Progenitor cell of endocrine pancreas (in vitro differentiated cells): ENCODE measurements at regions not wholly inside any gene's neighbourhood (a gene's known extent, or its start where the extent isn't known, plus 50 kb on each side); places are given as distances from the start of the nearest gene placed in this dataset.
A peak's percentile ranks its signal among the peaks of the same experiment; 100 is the strongest.

Experiments
- DNase-seq: peaks from one replicate; pipeline ENCODE4 v3.0.0; 2021; ENCODE audit warnings: low spot score; ENCODE audit not compliant: unreplicated experiment
- H3K27ac Mint-ChIP-seq: 2 replicates; pipeline ENCODE4 v1.8.0; 2021; ENCODE audit warnings: mild to moderate bottlenecking, moderate library complexity, mixed read lengths
- H3K27me3 Mint-ChIP-seq: 2 replicates; pipeline ENCODE4 v1.8.0; 2021; ENCODE audit warnings: mixed read lengths
- H3K36me3 Mint-ChIP-seq: 2 replicates; pipeline ENCODE4 v1.8.0; 2022; ENCODE audit warnings: mixed read lengths; ENCODE audit not compliant: insufficient read depth
- H3K4me1 Mint-ChIP-seq: 2 replicates; pipeline ENCODE4 v1.8.0; 2021; ENCODE audit warnings: low read depth, mixed read lengths
- H3K4me3 Mint-ChIP-seq: 2 replicates; pipeline ENCODE4 v1.8.0; 2021; ENCODE audit warnings: low read depth, mild to moderate bottlenecking, moderate library complexity, mixed read lengths
- H3K9me3 Mint-ChIP-seq: 2 replicates; pipeline ENCODE4 v1.8.0; 2021; ENCODE audit warnings: low read depth, mixed read lengths
- CTCF ChIP-seq: fragments of 200-600 bp; sonication (generic); IDR thresholded peaks from one replicate; pipeline ENCODE4 v1.5.0; 2021; ENCODE audit warnings: antibody characterized with exemption, mild to moderate bottlenecking; ENCODE audit not compliant: unreplicated experiment

- no peak overlapping the region for H3K27ac Mint-ChIP-seq
- peaks cover 2% of the 10 kb centered on the region for H3K4me1 Mint-ChIP-seq
- H3K36me3 Mint-ChIP-seq, result no peaks in the 10 kb centered on the region
- no peak for DNase-seq
- H3K9me3 Mint-ChIP-seq, result peaks cover 6% of the 10 kb centered on the region
- H3K27me3 Mint-ChIP-seq, result no peaks in the 10 kb centered on the region
- TF ChIP-seq CTCF, result no peak
- no peak overlapping the region for H3K4me3 Mint-ChIP-seq
Measured at GRCh38 chr21:26743524-26743923, 101.7 kb downstream of the ADAMTS1 start.

DNA sequence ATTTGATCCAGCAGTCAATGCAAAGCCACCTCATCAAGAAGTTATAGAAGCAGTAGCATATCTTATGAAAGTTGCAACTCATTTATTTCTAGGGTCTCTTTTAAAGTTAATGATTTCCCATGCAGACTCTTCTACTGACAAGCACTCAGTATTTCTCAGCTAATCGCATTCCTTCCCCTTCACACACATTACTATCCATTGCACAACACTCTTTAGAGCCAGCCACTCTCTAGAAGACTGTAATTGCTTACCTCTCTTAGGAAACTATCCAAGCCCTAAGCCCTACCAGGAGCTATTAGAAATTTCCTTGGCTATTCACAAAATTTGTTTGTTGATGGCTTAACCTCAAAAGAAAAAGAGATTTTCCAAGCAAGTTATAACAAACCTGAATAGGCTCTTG lies 106.0 kb downstream of the ADAMTS1 start:
- no peak overlapping the region for H3K4me3 Mint-ChIP-seq
- H3K27me3 Mint-ChIP-seq, result peaks cover 3% of the 10 kb centered on the region
- no peak for TF ChIP-seq CTCF
- peaks cover 6% of the 10 kb centered on the region for H3K9me3 Mint-ChIP-seq
- no peak for DNase-seq
- peaks cover 2% of the 10 kb centered on the region for H3K4me1 Mint-ChIP-seq
- no peaks in the 10 kb centered on the region for H3K36me3 Mint-ChIP-seq
- no peak overlapping the region for H3K27ac Mint-ChIP-seq

- DNase-seq, result no peak
- H3K27ac Mint-ChIP-seq, result no peak overlapping the region
- no peak overlapping the region for H3K4me3 Mint-ChIP-seq
- H3K9me3 Mint-ChIP-seq, result peaks cover 6% of the 10 kb centered on the region
- H3K4me1 Mint-ChIP-seq, result peaks cover 4% of the 10 kb centered on the region
- no peaks in the 10 kb centered on the region for H3K36me3 Mint-ChIP-seq
- peaks cover 3% of the 10 kb centered on the region for H3K27me3 Mint-ChIP-seq
- no peak for TF ChIP-seq CTCF
Measured at GRCh38 chr21:26736449-26736848, 108.8 kb downstream of the ADAMTS1 start.

DNA sequence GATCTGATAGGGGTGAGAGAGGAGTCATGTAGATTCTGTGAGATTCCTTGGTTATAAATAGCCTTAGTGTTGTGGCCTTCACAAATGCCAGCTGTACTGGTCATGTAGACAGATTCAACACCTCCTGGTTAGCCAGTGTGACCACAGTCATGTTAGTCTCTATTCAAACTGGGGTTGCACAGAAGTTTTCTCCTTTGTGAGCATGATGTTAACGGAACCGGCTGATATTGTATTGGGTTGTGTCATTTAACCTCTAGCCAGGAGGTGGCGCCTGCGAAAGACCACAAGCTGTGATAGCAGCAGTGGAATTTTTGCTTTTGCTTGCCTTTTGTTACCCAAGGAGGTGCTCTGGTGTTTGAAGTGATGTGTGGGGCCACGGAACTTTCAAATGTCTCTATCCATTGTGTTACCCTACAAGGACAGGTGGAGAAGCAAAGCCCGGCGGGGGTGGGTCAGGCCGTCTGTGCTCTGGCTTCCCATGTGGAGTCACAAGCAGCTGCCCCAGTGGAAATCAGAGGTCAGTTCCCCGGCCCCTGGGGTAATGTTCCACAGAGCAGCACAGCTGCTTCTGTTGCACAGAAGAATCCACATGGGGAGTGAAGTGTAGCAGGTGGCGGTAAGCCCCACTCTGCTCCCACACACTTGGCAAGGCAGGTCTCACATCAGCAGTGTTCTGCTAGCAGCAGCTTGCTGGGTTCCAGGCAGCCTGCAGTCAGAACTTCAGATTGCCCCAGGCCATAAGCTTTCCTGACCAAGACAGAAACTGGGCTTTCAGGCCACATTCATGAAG lies 112.6 kb downstream of the ADAMTS1 start:
- peak; percentile 73 for TF ChIP-seq CTCF
- peak; percentile 34 for DNase-seq
- Mint-ChIP-seq H3K9me3 (no peaks in the 10 kb centered on the region), H3K27me3 (peaks cover 3% of the 10 kb centered on the region), H3K36me3 (no peaks in the 10 kb centered on the region), H3K4me3 (no peak overlapping the region), H3K27ac (no peak overlapping the region), H3K4me1 (peaks cover 1% of the 10 kb centered on the region)

DNA sequence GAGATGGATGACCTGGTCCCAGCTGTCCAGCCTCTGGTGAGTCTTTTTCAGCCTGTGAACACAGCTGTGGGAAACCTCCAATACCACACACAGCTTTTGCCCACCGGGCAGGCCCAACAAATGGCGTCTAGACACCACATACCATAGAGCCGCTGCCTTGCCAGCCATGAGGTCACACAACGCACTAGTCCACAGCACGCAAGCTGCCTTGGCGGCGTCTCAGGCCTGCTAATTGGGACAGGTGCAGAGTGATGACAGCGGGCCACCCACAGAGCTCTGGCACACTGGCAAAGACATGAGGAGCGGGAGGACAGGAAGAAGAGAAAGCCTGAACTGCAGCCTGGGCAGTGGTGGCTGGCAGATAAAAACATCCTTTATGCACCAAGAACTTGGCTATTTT lies 125.5 kb downstream of the ADAMTS1 start:
- TF ChIP-seq CTCF, result no peak
- peaks cover 2% of the 10 kb centered on the region for H3K4me1 Mint-ChIP-seq
- no peak overlapping the region for H3K4me3 Mint-ChIP-seq
- H3K9me3 Mint-ChIP-seq, result peaks cover under 1% of the 10 kb centered on the region
- no peak for DNase-seq
- no peaks in the 10 kb centered on the region for H3K36me3 Mint-ChIP-seq
- no peaks in the 10 kb centered on the region for H3K27me3 Mint-ChIP-seq
- H3K27ac Mint-ChIP-seq, result no peak overlapping the region
